Kidney (tissue), 13 donors: ENCODE measurements at regions not wholly inside any gene's neighbourhood (a gene's known extent, or its start where the extent isn't known, plus 50 kb on each side); places are given as distances from the start of the nearest gene placed in this dataset.

Source experiments
- DNase-seq, 5 donors: peaks; one replicate each; pipeline ENCODE4 v3.0.0-alpha.2; 2013 to 2020
- FAIRE-seq: peaks from 2 replicates; lab custom pipeline; 2012; peaks lifted over from hg19 to GRCh38; lab: Jason Lieb, UNC
- H3K27ac ChIP-seq, 2 donors: one replicate each; pipeline ENCODE4 v1.7.0; 2013; ENCODE audit warnings: low read depth in 2 of 2, low read length in 2 of 2, inconsistent platforms in 1 of 2
- H3K27me3 ChIP-seq: one replicate; pipeline ENCODE4 v1.7.1; 2013; ENCODE audit warnings: low read length, inconsistent platforms; ENCODE audit not compliant: control insufficient read depth, insufficient read depth
- H3K36me3 ChIP-seq, 3 donors: one replicate each; pipeline versions ENCODE4 v1.7.0 to v1.7.1; 2013; ENCODE audit warnings: low read length in 3 of 3, control low read depth in 1 of 3, inconsistent platforms in 1 of 3; ENCODE audit not compliant: insufficient read depth in 3 of 3, control insufficient read depth in 2 of 3
- H3K4me1 ChIP-seq, 3 donors: one replicate each; pipeline versions ENCODE4 v1.7.0 to v1.7.1; 2013; ENCODE audit warnings: low read length in 3 of 3, inconsistent platforms in 1 of 3, low read depth in 1 of 3; ENCODE audit not compliant: control insufficient read depth in 2 of 3, insufficient read depth in 2 of 3
- H3K4me3 ChIP-seq, 3 donors: one replicate each; pipeline versions ENCODE4 v1.7.0 to v1.8.1; 2013; ENCODE audit warnings: low read length in 3 of 3, control low read depth in 1 of 3, inconsistent platforms in 1 of 3
- H3K9ac ChIP-seq, 3 donors: one replicate each; pipeline versions ENCODE4 v1.7.0 to v1.7.1; 2013; ENCODE audit warnings: low read length in 3 of 3, control low read depth in 1 of 3, inconsistent platforms in 1 of 3
- H3K9me3 ChIP-seq, 3 donors: one replicate each; pipeline versions ENCODE4 v1.7.0 to v1.7.1; 2013; ENCODE audit warnings: low read length in 3 of 3, control low read depth in 1 of 3, inconsistent platforms in 1 of 3; ENCODE audit not compliant: control insufficient read depth in 2 of 3, insufficient read depth in 1 of 3
- CTCF ChIP-seq: IDR thresholded peaks from 3 replicates; pipeline ENCODE4 v1.5.1; 2012; ENCODE audit warnings: mild to moderate bottlenecking, moderate library complexity, borderline replicate concordance; ENCODE audit not compliant: insufficient read depth; ENCODE audit errors: extremely low read depth
- intact Hi-C: fragments of 100-400 bp; cut with DNase I; formaldehyde crosslinking; loops from one replicate; pipeline ENCODE4 v1.11.1; 2022
- donor health status: control.
- donor health status: control.
- donor health status: control.
- donor health status: control.
- donor health status: control.
- donor health status: DM: yes; HTN: yes; CAD: no.
- donor health status: Normal renal cell carcinoma (clear cell type).

- Histone ChIP-seq H3K36me3 (no peaks in the 10 kb centered on the region), H3K4me1 (no peaks in the 10 kb centered on the region), H3K27ac (no peak overlapping the region), H3K9me3 (peaks cover 0 to 6% (median 0%) of the 10 kb centered on the region in 3 donors), H3K27me3 (no peaks in the 10 kb centered on the region), H3K9ac (no peak overlapping the region), H3K4me3 (no peak overlapping the region)
- no peak for TF ChIP-seq CTCF
- DNase-seq (peak in 1 of 5 donors; percentile 7), FAIRE-seq (no peak)
- intact Hi-C loops, result no loop called here
These were observed 501.3 kb upstream of the IL12A start for GRCh38 chr3:159487304-159487703.

GRCh38 chr3:159488602-159489001 is 500.0 kb upstream of the IL12A start:
- no peaks in the 10 kb centered on the region for H3K4me1 ChIP-seq
- intact Hi-C loops, result no loop called here
- DNase-seq, result peak in 3 of 5 donors; percentile 11 to 21 (median 12)
- H3K36me3 ChIP-seq, result no peaks in the 10 kb centered on the region
- no peaks in the 10 kb centered on the region for H3K27me3 ChIP-seq
- H3K9ac ChIP-seq, result no peak overlapping the region
- H3K4me3 ChIP-seq, result no peak overlapping the region
- H3K9me3 ChIP-seq, result peaks cover 0 to 6% (median 0%) of the 10 kb centered on the region in 3 donors
- no peak for TF ChIP-seq CTCF
- FAIRE-seq, result no peak
- no peak overlapping the region for H3K27ac ChIP-seq

- FAIRE-seq (no peak), DNase-seq (no peak)
- TF ChIP-seq CTCF, result no peak
These were observed 491.3 kb upstream of the IL12A start for GRCh38 chr3:159497361-159497760.

GRCh38 chr3:159499031-159499793 is 489.4 kb upstream of the IL12A start:
- Histone ChIP-seq H3K9ac (no peak overlapping the region), H3K9me3 (no peaks in the 10 kb centered on the region), H3K4me3 (no peak overlapping the region), H3K27me3 (no peaks in the 10 kb centered on the region), H3K27ac (no peak overlapping the region), H3K36me3 (no peaks in the 10 kb centered on the region), H3K4me1 (no peaks in the 10 kb centered on the region)
- intact Hi-C loops, result no loop called here
- FAIRE-seq (no peak), DNase-seq (no peak)
- no peak for TF ChIP-seq CTCF

More at GRCh38 chr3:159497361-159497760, 491.3 kb upstream of the IL12A start:
- no peaks in the 10 kb centered on the region for H3K4me1 ChIP-seq
- intact Hi-C loops, result no loop called here
- H3K36me3 ChIP-seq, result no peaks in the 10 kb centered on the region
- no peak overlapping the region for H3K27ac ChIP-seq
- no peaks in the 10 kb centered on the region for H3K9me3 ChIP-seq
- no peaks in the 10 kb centered on the region for H3K27me3 ChIP-seq
- no peak overlapping the region for H3K9ac ChIP-seq
- no peak overlapping the region for H3K4me3 ChIP-seq
